Effector memory CD4-positive, alpha-beta T cell (primary cell): ENCODE measurements at regions not wholly inside any gene's neighbourhood (a gene's known extent, or its start where the extent isn't known, plus 50 kb on each side); places are given as distances from the start of the nearest gene placed in this dataset.

Source experiments
- DNase-seq, 3 donors: peaks; one replicate each; pipeline ENCODE4 v3.0.0-alpha.2; 2020
- H3K27ac ChIP-seq: 2 replicates; pipeline ENCODE4 v1.7.0; 2013; ENCODE audit warnings: mild to moderate bottlenecking, low read length, moderate library complexity; ENCODE audit not compliant: insufficient read depth, poor library complexity, severe bottlenecking
- H3K27me3 ChIP-seq: replicated peaks from 2 replicates; pipeline ENCODE4 v1.7.0; 2013; ENCODE audit warnings: mild to moderate bottlenecking, low read length; ENCODE audit not compliant: insufficient read depth, control insufficient read depth, poor library complexity, severe bottlenecking
- H3K36me3 ChIP-seq: 2 replicates; pipeline ENCODE4 v1.7.0; 2013; ENCODE audit warnings: mild to moderate bottlenecking, low read length, moderate library complexity; ENCODE audit not compliant: control insufficient read depth, insufficient read depth
- H3K4me1 ChIP-seq: 2 replicates; pipeline ENCODE4 v1.7.0; 2013; ENCODE audit warnings: low read length, mild to moderate bottlenecking; ENCODE audit not compliant: control insufficient read depth, insufficient read depth, poor library complexity, severe bottlenecking
- H3K4me3 ChIP-seq: 2 replicates; pipeline ENCODE4 v1.7.0; 2013; ENCODE audit warnings: low read length, low read depth, mild to moderate bottlenecking; ENCODE audit not compliant: insufficient read depth, poor library complexity, severe bottlenecking
- H3K9me3 ChIP-seq: 2 replicates; pipeline ENCODE4 v1.7.0; 2013; ENCODE audit warnings: mild to moderate bottlenecking, low read length, moderate library complexity; ENCODE audit not compliant: control insufficient read depth

DNA sequence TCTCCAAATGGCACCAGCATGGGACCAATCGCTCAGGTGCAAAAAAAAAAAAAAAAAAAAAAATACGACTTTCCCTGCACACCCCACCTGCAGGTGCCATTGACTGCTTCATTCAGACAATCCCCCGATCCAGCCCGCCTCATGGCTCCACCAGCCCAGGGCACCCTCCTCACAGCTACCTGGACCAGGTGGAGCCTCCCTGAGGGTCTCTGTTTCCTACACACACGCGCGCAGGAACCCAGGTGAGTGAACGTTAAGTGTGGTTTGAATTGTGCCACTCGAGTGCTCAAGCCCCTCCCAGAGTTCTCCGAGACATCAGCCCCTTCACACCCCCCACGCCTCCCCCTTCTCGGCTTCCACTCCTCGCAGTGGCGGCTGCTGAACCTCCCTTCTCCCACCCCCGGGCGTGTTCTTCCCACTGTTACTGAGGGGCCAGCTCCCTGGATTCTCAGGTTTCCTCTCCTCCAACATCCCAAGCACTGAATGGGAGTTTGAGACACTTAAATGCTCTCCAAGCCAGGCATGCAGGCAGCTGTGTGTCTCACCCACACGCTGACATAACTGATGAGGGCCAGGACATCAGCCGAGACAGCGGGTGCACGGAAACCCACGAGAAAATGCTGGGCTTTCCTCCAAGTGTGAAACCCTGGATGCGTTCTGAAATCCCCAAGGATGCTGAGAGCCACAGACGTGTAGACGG is 88.8 kb upstream of the SNTG2 start:
- no peaks in the 10 kb centered on the region for H3K4me1 ChIP-seq
- DNase-seq: no peak
- H3K27ac ChIP-seq: no peak overlapping the region
- H3K9me3 ChIP-seq: no peaks in the 10 kb centered on the region
- no peaks in the 10 kb centered on the region for H3K36me3 ChIP-seq
- no peaks in the 10 kb centered on the region for H3K27me3 ChIP-seq
- H3K4me3 ChIP-seq: no peak overlapping the region

DNA sequence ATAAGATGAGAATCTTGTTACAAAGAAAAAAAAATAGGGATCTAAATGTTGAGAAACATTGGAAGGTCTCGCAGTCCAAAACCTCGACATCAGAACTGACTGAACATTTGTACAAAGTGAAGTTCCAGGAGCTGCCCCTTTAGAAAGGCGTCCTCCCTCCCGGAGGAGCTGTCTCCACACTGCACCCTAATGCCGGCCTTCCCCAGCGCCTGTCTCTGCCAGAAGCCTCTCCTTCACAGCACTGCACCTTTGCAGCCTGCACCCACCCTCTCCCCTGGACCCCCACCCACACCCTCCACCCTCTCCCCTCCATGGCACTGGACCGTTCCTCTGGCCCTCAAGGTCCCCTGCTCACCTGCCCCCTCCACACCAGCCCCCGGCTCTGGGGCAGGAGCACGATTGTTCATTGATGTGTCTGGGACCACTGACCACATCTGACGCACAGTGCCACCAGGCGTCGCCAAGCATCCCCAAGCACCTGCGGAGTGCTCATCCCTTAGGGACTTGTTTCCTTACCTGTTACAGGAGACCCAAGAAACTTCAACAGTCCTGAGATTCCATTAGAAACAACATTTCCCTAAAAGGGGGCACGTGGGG is 90.3 kb upstream of the SNTG2 start:
- no peak for DNase-seq
- Histone ChIP-seq H3K9me3 (no peaks in the 10 kb centered on the region), H3K27ac (no peak overlapping the region)

DNA sequence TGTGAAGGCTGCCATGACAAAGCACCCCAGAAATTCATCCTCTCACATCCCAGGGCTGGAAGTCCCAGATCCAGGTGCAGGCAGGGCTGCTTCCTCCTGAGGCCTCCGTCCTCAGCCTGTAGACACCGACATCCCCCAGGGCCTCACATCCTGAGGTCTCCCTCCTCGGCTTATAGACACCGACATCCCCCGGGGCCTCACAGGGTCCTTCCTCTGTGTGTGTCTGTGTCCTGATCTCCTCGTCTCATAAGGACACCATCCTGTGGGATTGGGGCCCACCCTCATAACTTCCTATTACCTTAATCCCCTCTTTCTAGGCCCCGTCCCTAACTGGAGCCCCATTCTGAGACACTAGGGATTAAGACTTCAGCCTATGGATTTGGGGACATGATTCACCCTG is 92.0 kb upstream of the SNTG2 start:
- H3K4me3 ChIP-seq: no peak overlapping the region
- H3K36me3 ChIP-seq: no peaks in the 10 kb centered on the region
- DNase-seq: no peak
- H3K27me3 ChIP-seq: no peaks in the 10 kb centered on the region
- H3K4me1 ChIP-seq: no peaks in the 10 kb centered on the region
- H3K9me3 ChIP-seq: no peaks in the 10 kb centered on the region
- H3K27ac ChIP-seq: no peak overlapping the region

More for the DNA sequence above, 90.3 kb upstream of the SNTG2 start:
- Histone ChIP-seq H3K4me3 (no peak overlapping the region), H3K4me1 (no peaks in the 10 kb centered on the region), H3K27me3 (no peaks in the 10 kb centered on the region), H3K36me3 (no peaks in the 10 kb centered on the region)

DNA sequence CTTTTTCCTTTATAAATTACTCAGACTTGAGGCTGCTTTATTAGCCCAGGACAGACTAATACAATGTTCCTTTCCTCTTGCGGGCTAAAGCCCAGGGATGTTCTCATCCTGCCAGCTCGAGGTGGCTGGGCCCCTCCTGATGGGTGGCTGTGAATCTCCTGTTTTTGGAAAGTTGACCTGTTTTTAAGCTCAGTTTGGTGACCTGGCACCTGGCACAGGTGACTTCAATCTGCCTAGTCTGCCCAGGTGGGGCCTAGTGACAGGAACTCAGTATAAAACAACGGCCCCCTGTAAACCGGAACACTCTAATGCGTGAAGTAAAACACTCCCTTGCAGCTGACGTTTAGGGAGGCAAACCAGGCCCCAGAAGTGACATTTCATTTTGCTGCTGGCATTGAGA is 92.7 kb upstream of the SNTG2 start:
- no peaks in the 10 kb centered on the region for H3K27me3 ChIP-seq
- no peak for DNase-seq

DNA sequence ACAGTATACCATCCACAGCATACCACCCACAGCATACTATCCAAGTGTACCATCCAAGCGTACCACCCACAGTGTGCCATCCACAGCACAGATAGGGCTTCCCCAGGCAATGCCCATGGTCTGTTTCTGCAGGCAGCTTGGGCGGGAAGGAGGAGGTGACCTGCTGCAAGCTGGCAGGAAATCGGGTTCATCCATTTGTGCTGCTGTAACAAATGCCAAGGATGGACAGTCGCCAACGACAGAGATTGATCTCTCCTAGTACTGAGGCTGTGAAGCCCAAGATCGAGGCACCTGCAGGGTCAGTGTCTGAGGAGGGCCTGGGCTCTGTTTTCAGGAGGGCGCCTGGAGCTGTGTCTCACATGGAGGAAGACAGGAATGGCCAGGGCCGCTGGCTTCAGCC is 93.6 kb upstream of the SNTG2 start:
- Histone ChIP-seq H3K27ac (no peak overlapping the region), H3K4me1 (no peaks in the 10 kb centered on the region), H3K36me3 (no peaks in the 10 kb centered on the region), H3K4me3 (no peak overlapping the region), H3K27me3 (no peaks in the 10 kb centered on the region), H3K9me3 (no peaks in the 10 kb centered on the region)
- no peak for DNase-seq

More for the DNA sequence above, 92.7 kb upstream of the SNTG2 start:
- H3K27ac ChIP-seq: no peak overlapping the region
- no peaks in the 10 kb centered on the region for H3K4me1 ChIP-seq
- no peaks in the 10 kb centered on the region for H3K36me3 ChIP-seq
- no peaks in the 10 kb centered on the region for H3K9me3 ChIP-seq
- no peak overlapping the region for H3K4me3 ChIP-seq

DNA sequence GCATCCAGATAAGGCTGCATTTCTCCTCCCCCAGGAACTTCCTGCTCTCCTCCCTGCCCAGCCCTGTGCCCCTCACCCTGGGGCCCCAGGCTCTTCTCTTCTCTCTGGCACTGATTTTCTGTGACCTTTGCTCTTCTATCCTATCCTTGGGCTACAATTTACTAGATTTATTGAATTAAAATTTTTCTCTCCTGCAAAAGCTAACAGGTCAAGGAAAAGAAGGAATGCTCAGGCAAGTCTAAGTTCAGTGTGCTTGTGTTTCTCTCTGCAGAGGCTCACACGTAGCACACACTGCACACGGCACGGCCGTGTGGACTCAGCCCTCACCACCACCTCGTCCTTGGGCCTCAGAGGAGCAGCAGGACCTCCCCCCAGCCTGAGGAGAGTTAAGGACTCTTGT is 94.2 kb upstream of the SNTG2 start:
- no peaks in the 10 kb centered on the region for H3K36me3 ChIP-seq
- no peak overlapping the region for H3K4me3 ChIP-seq
- H3K27ac ChIP-seq: no peak overlapping the region

DNA sequence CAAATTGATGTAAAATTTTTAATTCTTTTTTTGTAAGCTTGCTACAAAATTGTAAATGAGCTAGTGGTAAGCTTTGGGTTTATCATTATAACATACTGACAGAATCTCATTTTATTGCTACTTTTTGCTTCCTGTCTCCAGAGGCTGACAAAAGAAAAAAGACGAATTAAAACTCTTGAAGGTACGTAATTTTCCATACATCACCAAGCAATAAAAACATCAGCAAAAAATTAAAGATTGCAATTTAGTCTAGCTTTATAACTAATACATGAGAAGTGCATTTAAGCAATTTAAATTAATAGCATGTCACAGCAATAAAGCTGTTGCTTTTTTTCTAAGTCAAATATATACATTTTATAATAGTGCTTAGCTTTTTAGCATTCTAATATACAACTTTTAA is 94.6 kb upstream of the SNTG2 start:
- no peak for DNase-seq
- Histone ChIP-seq H3K27me3 (no peaks in the 10 kb centered on the region), H3K9me3 (no peaks in the 10 kb centered on the region), H3K4me3 (no peak overlapping the region), H3K4me1 (no peaks in the 10 kb centered on the region), H3K36me3 (no peaks in the 10 kb centered on the region), H3K27ac (no peak overlapping the region)

More for the DNA sequence above, 94.2 kb upstream of the SNTG2 start:
- Histone ChIP-seq H3K9me3 (no peaks in the 10 kb centered on the region), H3K27me3 (no peaks in the 10 kb centered on the region), H3K4me1 (no peaks in the 10 kb centered on the region)
- no peak for DNase-seq

DNA sequence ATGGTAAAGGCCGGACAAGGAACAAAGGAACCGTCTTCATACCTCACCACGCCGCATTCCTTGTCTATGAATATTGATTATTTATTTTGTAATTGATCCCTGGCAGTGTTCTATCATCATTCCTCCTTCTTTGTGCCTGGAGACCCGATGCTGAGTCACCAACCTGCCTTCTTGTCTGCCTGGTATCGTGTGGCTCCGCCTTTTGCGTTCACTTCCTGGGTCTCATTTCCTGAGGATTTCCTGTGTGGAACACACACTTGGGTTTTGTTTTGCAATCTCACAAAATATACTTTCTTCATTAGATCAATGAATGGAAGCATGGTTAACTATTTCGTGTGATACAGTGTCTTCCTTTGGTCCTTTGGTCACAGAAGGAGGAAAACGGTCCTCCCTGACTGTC is 95.5 kb upstream of the SNTG2 start:
- Histone ChIP-seq H3K4me1 (no peaks in the 10 kb centered on the region), H3K9me3 (no peaks in the 10 kb centered on the region), H3K36me3 (no peaks in the 10 kb centered on the region), H3K27me3 (no peaks in the 10 kb centered on the region), H3K27ac (no peak overlapping the region), H3K4me3 (no peak overlapping the region)
- DNase-seq: peak in 1 of 3 donors; percentile 9

DNA sequence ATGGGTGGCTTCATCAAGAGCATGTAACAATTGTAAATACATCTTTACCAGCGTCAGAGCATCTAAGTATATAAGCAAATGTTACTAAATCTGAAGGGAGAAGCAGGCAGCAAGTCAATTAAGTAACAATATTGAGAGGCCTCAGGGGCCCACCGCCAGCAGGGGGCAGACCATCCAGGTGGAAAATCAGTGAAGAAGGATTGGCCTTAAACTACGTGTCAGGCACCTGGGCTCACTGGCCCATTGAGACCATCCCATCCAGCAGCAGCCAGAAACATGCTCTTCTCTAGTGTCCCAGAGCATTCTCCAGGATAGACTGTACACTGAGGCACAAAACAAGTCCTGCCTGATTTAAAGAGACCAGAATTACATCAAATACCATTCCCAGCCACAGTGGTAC is 96.2 kb upstream of the SNTG2 start:
- H3K4me1 ChIP-seq: no peaks in the 10 kb centered on the region
- H3K27ac ChIP-seq: no peak overlapping the region
- no peaks in the 10 kb centered on the region for H3K27me3 ChIP-seq
- H3K4me3 ChIP-seq: no peak overlapping the region
- H3K36me3 ChIP-seq: no peaks in the 10 kb centered on the region
- no peaks in the 10 kb centered on the region for H3K9me3 ChIP-seq
- DNase-seq: peak; percentile 18 to 19 (median 19)

DNA sequence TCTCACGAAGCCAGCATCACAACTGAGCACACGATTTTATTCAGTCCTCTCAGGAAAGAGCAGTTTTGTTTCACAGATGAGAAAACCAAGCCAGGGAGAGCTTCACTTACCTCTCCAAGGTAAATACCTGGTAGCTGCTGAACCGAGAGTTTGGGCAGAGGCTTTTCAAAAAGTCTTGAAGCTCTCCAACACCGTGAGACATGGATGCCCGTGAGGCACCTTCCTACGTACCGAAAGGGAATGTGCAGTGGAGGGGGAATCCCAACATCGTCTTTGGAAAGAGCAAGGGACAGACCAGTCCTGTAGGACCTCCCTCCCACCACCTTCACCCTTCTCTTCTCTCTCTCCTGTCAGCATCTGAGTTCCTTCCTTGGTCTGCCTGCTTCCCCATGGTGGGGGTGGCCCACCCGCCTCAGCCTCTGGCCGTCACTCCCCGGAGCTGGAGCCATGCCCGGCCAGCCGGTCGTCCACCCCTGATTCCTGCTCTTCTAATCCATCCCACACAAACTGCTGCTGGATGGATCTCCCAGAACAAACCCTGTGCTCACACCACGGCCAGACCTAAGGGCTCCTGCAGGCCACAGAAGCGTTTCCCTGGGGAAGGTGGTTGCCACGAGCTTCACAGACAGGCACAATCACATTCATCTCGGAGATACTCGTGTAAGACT is 97.3 kb upstream of the SNTG2 start:
- Histone ChIP-seq H3K36me3 (no peaks in the 10 kb centered on the region), H3K4me1 (no peaks in the 10 kb centered on the region), H3K27me3 (no peaks in the 10 kb centered on the region), H3K9me3 (no peaks in the 10 kb centered on the region), H3K27ac (no peak overlapping the region), H3K4me3 (no peak overlapping the region)
- no peak for DNase-seq
